HG02870 (cell line): ENCODE measurements at regions not wholly inside any gene's neighbourhood (a gene's known extent, or its start where the extent isn't known, plus 50 kb on each side); places are given as distances from the start of the nearest gene placed in this dataset.

Experiments
- ATAC-seq: cut with Tn5 transposase; IDR thresholded peaks from one replicate; pipeline ENCODE4 v1.9.1; 2021; ENCODE audit warnings: mild to moderate bottlenecking, moderate library complexity; ENCODE audit not compliant: unreplicated experiment

DNA sequence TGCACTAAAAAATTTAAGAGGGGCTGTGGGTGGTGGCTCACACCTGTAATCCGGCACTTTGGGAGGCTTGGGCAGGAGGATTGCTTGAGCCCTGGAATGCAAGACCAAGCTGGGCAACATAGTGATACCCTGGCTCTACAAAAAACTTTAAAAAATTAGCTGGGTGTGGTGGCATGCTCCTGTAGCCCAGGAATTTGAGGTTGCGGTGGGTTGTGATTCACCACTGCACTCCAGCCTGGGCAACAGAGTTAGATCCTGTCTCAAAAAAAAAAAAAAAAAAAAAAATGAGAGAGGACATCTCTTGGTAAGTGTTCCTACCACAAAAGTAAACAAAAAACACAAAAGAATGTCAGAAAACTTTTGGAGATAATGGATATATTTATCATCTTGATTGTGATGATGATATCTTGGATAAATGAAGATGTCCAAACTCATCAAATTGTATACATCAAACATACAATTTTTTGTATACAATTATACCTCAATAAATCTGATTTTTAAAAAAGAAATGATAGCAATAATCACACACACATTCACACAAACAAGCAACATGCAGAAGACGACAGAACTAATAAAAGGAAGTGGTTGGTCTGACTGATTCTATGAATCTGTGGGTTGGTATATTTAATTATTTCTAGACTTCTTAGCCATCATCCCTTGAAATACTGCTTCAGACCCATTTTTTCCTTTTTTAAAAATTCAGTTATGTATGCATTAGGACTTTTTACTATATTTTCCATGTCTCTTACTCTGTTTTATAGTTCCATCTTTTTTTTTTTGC lies 465.9 kb downstream of the PLA2G4A start:
- ATAC-seq, result no peak

DNA sequence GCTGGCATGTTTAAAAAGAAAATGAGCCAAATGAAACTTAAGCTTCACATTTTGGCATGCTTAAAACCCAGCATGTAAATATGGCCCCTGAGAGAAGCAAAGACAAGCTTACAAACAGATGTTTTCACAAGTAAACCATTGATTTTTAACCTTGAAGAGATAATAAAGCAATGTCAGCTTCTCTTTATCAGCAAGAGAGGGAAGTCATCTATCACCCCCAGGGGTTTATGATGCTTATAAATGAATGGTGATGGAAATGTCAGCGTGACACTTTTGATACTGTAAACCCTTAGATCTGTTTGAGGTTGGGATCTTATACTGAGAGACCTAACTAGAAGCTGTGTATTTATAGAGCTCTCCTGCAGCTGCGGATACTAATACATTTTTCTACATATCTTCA lies 471.3 kb downstream of the PLA2G4A start:
- ATAC-seq, result no peak

DNA sequence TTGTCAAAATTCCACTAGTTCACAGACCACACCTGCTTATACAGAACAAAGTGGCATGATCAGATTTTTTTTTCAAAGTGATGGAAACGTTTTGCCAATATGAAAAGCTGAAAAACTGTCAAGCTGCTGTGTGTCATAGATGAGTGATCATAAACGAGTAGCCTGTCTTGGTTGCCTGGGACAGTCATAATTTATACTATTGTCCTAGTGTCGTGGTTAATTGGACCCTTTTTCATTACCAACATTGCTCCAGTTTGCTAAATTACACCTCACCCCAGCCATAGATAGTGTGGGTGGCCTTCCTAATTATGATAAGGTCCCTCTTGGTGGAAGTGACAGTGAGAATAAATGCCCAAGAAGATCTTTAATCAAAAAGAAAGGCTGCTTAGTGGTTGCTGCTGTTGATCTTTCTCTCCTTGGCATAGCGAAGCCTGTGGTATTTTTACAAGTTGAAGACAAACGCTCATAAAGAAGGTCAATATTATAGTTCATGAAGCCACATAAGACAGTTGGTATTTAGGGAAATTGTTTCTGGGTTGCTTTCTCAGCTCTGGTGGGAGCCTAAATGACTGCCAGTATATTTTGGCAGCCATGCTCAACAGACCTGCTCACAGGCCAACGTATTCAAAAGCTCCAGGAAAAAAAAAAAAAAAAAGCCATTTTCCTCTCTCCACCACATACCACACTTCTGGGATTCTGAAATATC lies 478.1 kb downstream of the PLA2G4A start:
- no peak for ATAC-seq

DNA sequence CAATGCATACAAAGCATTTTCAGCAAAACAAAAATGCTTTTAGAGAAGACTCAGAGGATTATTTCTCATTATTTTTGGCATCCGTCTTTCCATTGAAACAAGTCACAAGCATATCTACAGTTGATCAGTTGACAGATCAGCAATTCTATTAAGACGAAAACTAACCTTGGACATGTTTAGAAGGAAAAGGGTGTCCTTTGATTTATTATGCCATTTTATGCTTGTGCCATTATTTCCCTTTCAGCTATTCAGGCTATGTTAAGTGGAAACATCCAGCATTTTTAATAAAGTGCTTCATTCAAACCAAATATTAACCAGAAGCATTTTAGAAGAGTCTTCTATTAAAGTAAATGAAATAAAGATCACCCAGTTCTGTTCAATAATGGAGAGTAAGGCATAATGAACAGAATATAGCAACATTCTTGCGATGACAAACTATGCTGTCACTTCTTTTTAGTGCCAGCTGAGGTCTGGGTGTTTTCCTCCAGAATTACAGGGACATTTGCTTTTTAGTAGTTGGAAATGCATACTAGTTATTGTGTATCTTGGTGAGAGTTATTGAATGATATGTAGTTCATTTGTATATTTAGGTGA lies 481.4 kb downstream of the PLA2G4A start:
- no peak for ATAC-seq

DNA sequence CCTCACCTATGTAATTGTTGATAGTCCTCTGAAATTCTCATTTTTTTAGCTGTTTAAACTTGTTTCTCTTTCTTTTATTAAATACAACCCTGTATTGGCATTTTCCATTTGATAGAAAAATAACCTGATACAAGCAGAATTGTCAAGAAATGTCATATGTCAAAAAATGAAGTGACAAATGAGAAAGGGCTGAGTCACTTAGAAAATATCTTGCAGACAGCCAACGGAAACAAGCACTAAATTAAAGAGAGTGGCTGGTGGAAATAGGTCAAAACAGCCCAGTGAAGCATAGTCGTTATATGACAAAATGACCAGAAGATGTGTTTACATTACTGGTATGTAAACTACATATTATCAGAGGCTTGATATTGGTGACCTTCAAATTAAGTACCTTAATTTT lies 484.4 kb downstream of the PLA2G4A start:
- ATAC-seq, result no peak

DNA sequence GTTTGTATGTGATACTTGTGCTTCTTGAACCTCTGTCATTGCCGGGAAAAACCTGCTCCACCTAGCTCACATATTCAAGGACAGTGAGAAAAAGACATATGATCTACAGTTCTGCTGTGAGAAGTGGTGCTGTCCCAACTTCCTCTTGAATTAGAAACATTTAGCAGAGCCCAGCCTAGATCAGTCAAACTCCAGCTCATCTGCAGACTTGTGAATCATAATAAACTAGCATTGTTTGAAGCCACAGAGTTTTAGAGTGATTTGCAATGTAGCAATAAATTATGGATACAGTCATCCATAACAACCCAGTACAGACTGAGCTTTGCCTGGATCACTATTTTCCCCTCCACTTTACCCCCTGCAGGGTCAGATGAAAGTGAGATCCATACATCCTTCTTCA lies 497.8 kb downstream of the PLA2G4A start:
- no peak for ATAC-seq

DNA sequence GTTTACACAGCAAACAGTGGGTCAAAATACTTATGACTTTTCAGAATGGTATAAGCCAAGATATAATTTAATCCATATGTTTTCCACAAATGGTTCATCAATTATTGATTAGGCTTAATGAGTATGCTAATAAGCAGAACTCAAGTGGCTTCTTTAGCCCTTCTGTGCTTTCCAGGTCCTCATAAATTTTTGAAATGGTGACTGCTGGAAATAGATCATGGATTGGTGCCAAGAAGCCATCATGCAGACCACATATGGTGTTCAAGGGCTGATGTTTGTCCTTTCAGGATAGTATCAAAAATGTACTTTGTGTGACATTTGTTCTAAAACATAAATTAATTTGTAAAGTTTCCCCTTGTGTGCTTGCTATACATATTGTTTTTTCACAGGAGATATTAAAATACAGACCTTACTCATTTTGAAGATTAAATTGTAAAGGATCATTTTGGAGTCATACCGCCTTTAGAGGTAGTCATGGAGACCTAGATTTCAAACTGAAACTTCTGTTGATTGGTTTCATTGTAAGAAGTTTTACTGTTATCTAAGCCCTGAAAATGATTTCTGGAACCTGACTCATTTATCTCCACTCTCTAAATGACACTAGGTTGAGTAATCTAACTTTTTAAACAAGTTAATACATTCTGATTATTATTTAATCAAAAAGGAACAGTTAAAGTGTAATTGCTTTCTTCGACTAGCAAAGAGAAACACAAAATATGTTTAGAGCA lies 507.9 kb downstream of the PLA2G4A start:
- ATAC-seq, result no peak

DNA sequence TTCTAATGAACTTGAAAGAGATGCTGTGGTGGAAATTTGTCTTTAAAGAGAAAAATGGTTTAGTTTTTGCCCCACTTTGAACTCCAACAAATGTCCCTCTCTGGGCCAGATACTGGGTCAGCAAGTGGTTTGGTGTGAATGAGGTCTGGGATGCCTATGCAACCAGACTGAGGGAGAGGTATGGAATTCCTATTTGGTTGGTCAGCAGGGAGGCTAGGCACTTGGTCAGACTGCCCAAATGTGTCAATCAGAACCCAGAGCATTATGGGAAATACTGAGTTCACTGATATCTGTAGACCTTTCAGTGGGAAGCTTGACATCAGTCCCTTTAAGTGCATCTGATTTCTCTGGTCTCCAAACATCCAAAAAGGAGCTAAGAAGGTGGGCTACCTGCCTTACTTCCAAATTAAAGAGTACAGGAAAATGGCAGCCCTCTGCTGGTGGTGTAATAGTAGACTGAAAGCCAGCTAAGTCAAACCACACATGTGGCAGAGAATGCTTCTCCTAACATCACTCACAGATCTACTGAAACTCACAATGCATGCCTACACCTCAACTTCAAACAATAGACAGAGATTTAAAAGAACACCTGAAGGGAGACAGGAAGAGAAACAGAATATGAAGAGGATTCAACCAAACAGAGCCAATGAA lies 510.1 kb downstream of the PLA2G4A start:
- no peak for ATAC-seq

DNA sequence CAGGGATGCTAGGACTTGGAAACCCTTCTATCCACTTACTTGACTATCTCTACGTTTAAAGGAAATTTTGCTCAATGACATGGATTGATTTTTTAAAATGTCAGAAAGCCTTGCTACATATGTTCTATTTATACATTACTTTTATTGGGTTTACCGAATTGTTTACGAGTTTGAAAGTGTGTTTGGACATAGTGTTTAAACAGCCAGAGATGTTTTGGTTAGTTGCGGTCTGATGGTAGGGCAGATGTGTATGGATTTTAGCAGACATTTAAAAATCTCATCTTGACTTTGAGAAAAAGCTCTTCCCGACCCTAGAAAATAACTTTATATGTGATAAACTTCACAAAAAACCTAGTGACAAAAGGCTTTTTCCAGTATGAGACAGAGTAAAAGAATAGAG lies 513.7 kb downstream of the PLA2G4A start:
- ATAC-seq, result no peak

DNA sequence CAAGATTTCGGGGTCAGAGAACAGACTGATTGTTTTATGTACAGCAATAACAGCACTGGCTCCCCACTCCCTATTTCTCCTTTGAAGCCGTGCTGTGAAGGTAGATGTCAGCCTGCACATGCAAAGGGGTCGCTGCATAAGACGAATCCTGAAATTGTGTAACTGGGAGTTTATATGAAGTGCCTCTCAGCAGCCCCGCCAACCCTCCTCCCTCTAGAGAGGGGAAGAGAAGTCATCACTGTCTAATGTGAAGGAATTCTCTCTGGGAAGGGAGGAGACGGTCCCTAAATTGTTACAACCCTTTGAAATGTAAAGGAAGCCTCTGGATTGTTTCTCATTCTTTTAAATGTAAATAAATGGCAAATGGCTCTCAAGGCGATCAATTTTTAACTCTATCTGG lies 545.3 kb downstream of the PLA2G4A start:
- ATAC-seq, result no peak

DNA sequence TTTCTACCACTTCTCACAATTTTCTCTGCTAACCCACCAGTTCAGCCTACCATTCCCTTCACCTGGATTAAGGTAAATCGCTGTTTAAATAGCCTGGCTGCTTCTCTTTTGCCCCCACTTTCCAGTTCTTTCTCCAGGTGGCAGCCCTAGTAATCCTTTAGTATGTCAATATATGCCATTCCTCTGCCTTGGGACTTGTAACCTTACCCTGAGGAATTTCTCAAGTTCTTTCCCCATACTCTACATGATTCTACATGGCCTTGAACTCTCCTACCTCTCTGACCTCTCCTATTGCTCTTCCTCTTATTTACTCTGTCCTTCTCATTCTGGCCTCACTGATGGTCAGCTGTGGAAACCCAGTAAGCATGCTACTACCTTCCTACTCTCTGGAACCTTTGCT lies 546.0 kb downstream of the PLA2G4A start:
- no peak for ATAC-seq

DNA sequence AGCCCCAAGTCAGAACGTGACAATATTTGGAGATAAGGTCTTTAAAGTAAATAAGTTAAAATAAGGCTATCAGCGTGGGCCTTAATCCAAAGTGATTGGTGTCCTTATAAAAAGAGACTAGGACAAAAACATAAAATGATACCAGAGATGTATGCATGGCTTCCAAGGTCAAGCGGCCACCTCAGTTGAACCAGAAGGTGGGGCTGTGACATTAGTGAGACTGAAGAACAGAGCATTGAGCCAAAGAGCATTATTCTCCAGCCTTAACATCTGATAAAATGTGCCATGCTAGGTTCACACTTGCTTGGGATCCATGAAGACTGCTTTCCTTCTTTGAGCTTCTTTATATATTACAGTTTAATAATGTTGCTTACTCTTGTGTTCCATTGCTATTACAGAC lies 554.6 kb downstream of the PLA2G4A start:
- no peak for ATAC-seq

DNA sequence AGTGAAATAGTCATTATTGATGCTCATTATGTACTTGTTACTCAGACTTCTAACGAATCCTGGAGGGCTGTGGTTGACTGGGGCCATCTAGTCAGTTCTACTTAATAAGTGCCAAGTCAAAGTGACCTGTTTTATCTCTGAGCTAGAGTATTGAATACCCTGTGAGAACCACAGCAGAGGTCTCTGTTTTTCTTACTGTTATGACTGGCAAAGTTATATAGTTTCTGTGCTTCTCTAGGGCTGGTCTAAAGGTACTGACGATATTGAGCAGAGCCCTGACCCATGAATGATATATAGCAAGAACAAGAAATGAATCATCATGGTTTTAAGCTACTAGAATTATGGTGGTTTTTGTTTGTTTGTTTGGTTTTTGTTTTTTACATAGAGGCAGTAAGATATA lies 555.8 kb downstream of the PLA2G4A start:
- ATAC-seq, result peak; percentile 95

DNA sequence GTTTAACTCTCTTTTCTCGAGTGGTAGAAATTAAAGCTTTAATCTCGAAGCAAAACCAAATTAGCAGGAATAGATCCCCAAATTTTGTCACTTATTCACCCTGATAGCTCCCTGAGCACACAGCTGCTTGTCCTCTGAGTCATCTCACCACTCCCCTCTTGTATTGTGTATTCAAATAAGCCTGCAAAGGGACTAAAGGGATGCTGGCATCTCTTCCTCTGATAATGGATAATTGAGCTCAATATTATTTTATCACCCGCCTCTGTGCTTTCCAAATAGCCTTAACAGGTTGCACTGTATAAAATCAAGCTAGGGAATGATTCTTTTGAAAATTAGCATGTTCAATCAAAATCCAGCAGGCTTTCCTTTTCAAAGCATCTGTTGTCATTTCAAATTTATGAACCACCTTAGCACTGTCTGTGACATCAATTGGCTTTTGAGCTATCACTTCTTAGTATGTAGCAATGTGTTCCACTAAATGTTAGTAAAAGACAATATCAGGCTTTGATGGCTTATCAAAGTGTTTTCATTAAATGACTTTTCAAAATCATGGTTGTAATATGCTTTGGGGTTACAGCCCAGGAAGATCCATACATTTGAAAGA lies 561.6 kb downstream of the PLA2G4A start:
- no peak for ATAC-seq

DNA sequence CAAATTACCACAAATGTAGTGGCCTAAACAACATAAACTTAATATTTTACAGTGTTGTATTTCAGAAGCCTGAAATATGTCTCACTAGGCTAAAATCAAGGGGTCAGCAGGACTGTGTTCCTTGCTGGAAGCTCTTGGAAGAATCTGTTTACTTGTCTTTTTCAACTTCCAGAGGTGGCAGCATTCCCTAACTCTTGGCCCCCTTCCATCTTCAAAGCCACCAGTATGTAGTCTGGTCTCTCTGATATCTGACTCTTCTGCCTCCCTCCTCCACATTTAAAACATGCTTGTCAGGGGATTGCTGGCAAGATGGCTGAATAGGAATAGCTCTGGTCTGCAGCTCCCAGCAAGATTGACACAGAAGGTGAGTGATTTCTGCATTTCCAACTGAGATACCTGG lies 567.5 kb downstream of the PLA2G4A start:
- no peak for ATAC-seq

DNA sequence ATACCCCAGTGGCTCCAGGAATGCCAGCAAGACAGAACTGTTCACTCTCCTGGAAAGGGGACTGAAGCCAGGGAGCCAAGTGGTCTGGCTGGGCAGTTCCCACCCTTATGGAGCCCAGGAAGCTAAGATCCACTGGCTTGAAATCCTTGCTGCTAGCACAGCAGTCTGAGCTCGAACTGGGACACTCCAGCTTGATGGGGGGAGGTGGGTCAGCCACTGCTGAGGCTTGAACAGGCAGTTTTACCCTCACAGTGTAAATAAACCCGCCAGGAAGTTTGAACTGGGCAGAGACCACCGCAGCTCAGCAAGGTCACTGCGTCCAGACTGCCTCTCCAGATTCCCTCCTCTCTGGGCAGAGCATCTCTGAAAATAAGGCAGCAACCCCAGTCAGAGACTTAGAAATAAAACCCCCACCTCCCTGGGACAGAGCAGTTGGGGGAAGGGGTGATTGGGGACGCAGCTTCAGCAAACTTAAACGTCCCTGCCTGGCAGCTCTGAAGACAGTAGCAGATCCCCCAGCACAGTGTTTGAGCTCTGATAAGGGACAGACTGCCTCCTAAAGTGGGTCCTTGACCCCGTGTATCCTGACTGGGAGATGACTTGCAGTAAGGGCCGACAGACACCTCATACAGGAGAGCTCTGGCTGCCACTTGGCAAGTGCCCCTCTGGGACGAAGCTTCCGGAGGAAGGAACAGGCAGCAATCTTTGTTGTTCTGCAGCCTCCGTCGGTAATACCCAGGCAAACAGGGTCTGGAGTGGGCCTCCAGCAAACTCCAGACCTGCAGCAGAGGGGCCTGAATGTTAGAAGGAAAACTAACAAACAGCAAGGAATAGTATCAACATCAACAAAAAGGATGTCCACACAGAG lies 568.4 kb downstream of the PLA2G4A start:
- no peak for ATAC-seq

DNA sequence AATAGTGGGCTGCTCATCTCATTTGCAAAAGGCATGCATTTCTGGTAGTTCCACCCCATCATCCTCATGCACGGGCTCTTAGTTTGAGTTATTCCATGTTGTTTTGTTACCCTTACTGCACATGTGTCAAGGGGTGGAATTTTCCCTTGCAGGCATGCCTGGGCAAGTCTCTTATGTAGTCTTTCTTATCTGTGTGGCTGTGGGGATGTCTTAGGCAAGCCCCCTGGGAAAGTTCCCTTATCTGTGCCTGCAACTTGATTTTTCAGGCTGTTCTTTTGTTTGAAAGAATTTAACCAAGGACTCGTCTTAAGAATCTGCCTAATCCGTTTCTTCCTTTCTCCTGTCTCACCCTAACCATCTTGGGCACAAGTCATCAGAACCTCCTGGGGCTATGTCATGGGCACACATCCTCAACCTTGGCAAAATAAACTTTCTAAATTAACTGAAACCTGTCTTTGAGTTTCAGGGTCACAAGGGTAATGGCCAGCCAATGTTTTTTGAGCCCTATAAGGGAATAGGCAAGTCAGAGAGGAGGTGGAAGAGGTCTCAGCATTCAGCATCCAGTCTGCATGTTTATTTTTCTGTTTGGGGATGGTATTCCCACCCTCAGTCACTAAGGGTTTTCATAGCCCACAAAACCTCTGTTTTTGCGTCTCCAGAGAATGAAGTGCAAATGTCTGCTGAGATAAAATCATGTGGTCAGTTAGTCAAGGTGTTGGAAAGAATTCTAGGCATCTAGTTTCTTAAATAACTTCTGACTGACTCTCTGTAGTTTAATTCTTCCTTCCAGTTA lies 579.7 kb downstream of the PLA2G4A start:
- no peak for ATAC-seq

DNA sequence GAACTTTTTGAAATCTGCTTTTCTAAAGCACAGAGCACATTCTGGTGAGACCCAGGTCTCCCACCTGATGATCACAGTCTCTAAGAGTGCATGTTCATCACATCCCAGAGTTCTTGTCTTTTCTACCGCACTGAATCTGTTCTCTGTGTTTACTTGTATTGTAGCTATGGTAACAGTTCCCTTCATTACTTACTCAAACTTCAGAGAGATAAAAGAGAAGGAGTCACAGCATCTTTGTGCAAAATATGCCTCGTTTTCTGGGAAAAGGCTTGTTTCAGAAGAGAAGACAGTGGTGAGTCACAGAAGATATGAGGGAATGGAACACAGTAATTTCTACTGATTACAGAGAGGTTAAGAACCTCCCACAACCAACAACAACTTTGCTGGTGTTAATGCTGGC lies 580.6 kb downstream of the PLA2G4A start:
- ATAC-seq, result no peak

DNA sequence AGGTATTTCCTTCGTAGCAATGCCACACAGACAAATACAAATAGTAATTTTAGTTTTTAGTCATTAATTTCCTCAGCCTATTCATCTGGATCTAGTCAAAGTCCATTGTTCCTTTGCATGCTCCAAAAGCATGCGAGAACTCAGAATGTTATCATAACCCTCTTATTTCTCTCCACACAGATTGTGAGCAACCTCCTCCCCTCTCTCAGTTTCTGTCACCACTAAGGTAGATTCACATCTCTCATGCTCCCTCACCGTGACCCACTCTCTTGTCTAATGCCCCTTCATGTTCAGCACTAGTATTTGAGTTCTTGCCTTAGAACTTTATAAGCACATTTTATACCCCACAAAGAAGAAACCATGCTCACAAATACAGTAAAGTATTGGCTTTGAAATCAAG lies 582.4 kb downstream of the PLA2G4A start:
- peak; percentile 53 for ATAC-seq
